Fibroblast of the aortic adventitia (primary cell): ENCODE measurements at regions not wholly inside any gene's neighbourhood (a gene's known extent, or its start where the extent isn't known, plus 50 kb on each side); places are given as distances from the start of the nearest gene placed in this dataset.

Source experiments
- DNase-seq: peaks from one replicate; pipeline ENCODE4 v3.0.0-alpha.2; 2010; ENCODE audit warnings: low read depth
- H3K4me3 ChIP-seq: 2 replicates; pipeline ENCODE4 v1.5.1; 2011; ENCODE audit warnings: low read depth, mild to moderate bottlenecking, control low read depth, low read length, moderate library complexity
- CTCF ChIP-seq: IDR thresholded peaks from 2 replicates; pipeline ENCODE4 v1.5.1; 2011; ENCODE audit warnings: mild to moderate bottlenecking, low read length, control low read depth, inconsistent platforms; ENCODE audit not compliant: insufficient read depth

- no peak overlapping the region for H3K4me3 ChIP-seq
- DNase-seq: no peak
- no peak for TF ChIP-seq CTCF
These were observed 522.6 kb upstream of the PLXNA2 start for GRCh38 chr1:208766832-208767231.

GRCh38 chr1:208767816-208768215, 523.6 kb upstream of the PLXNA2 start:
- no peak overlapping the region for H3K4me3 ChIP-seq
- TF ChIP-seq CTCF: no peak
- no peak for DNase-seq

- no peak overlapping the region for H3K4me3 ChIP-seq
- DNase-seq: no peak
- no peak for TF ChIP-seq CTCF
These were observed 528.7 kb upstream of the PLXNA2 start for GRCh38 chr1:208772891-208773290.

- no peak for TF ChIP-seq CTCF
- H3K4me3 ChIP-seq: no peak overlapping the region
These were observed 531.7 kb upstream of the PLXNA2 start for GRCh38 chr1:208775841-208776240.

GRCh38 chr1:208778417-208778816, 534.2 kb upstream of the PLXNA2 start:
- TF ChIP-seq CTCF: no peak
- no peak overlapping the region for H3K4me3 ChIP-seq
- no peak for DNase-seq

More at GRCh38 chr1:208775841-208776240, 531.7 kb upstream of the PLXNA2 start:
- DNase-seq: no peak

GRCh38 chr1:208781391-208782045, 537.3 kb upstream of the PLXNA2 start:
- no peak for DNase-seq
- no peak for TF ChIP-seq CTCF
- H3K4me3 ChIP-seq: no peak overlapping the region

- DNase-seq: no peak
- H3K4me3 ChIP-seq: no peak overlapping the region
- TF ChIP-seq CTCF: no peak
These were observed 538.0 kb upstream of the PLXNA2 start for GRCh38 chr1:208782186-208782585.
